ENCODE measurements at regions not wholly inside any gene's neighbourhood (a gene's known extent, or its start where the extent isn't known, plus 50 kb on each side); places are given as distances from the start of the nearest gene placed in this dataset.

- no peak overlapping the region for H3K4me3 Mint-ChIP-seq
- TF ChIP-seq CTCF (IDR thresholded peaks at IDR 0.05) = no peak
Measured at GRCh38 chr10:108422286-108422685, 1257.8 kb upstream of the SORCS1 start.

DNA sequence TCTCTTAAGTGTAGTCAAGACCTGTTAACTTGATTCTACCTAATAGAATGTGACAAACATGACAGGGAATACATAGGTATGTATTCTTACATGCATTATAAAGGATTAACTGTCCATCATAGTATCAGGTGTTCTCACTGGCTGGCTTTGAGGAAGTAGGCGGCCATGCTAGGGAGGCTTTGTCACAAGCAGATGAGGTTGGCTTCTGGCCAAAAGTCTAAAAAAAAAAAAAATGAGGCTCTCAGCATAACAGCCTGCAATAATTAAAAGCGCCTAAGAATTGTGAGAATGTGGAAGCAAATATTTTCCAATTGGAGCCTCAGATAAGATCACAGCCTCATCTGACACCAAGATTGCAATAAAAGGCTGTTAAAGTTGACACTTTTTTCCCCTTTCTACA, 1256.8 kb upstream of the SORCS1 start:
- ChIA-PET POLR2A (no interaction called here), CTCF (no interaction called here)
- intact Hi-C loops (cut with micrococcal nuclease) = no loop called here
- peaks cover 3% of the 10 kb centered on the region for H3K9me3 Mint-ChIP-seq
- H3K4me3 Mint-ChIP-seq = no peak overlapping the region
- H3K36me3 Mint-ChIP-seq (ENCODE audit: low read depth) = no peaks in the 10 kb centered on the region
- DNase-seq = no peak
- no peak for ATAC-seq (ENCODE audit: low read depth)
- TF ChIP-seq CTCF (IDR thresholded peaks at IDR 0.05) = no peak
- H3K27me3 Mint-ChIP-seq = no peaks in the 10 kb centered on the region
- no peaks in the 10 kb centered on the region for H3K4me1 Mint-ChIP-seq
- H3K27ac Mint-ChIP-seq = no peak overlapping the region

More at GRCh38 chr10:108422286-108422685, 1257.8 kb upstream of the SORCS1 start:
- peaks cover 3% of the 10 kb centered on the region for H3K9me3 Mint-ChIP-seq
- no peaks in the 10 kb centered on the region for H3K4me1 Mint-ChIP-seq
- intact Hi-C loops (cut with micrococcal nuclease) = no loop called here
- no peak overlapping the region for H3K27ac Mint-ChIP-seq
- no peaks in the 10 kb centered on the region for H3K36me3 Mint-ChIP-seq (ENCODE audit: low read depth)
- ChIA-PET CTCF (no interaction called here), POLR2A (no interaction called here)
- no peak for DNase-seq
- ATAC-seq (ENCODE audit: low read depth) = no peak
- H3K27me3 Mint-ChIP-seq = no peaks in the 10 kb centered on the region

GRCh38 chr10:108413954-108414353, 1249.4 kb upstream of the SORCS1 start:
- ChIA-PET POLR2A (no interaction called here), CTCF (no interaction called here)
- H3K27ac Mint-ChIP-seq = no peak overlapping the region
- no peak for ATAC-seq (ENCODE audit: low read depth)
- intact Hi-C loops (cut with micrococcal nuclease) = no loop called here
- H3K27me3 Mint-ChIP-seq = no peaks in the 10 kb centered on the region
- DNase-seq = no peak
- no peaks in the 10 kb centered on the region for H3K36me3 Mint-ChIP-seq (ENCODE audit: low read depth)
- no peak overlapping the region for H3K4me3 Mint-ChIP-seq
- no peak for TF ChIP-seq CTCF (IDR thresholded peaks at IDR 0.05)
- H3K4me1 Mint-ChIP-seq = no peaks in the 10 kb centered on the region
- peaks cover under 1% of the 10 kb centered on the region for H3K9me3 Mint-ChIP-seq

GRCh38 chr10:108412323-108412722, 1247.8 kb upstream of the SORCS1 start:
- Mint-ChIP-seq H3K9me3 (peaks cover 2% of the 10 kb centered on the region), H3K4me3 (no peak overlapping the region), H3K27ac (no peak overlapping the region), H3K27me3 (no peaks in the 10 kb centered on the region), H3K4me1 (no peaks in the 10 kb centered on the region), H3K36me3 (ENCODE audit: low read depth) (no peaks in the 10 kb centered on the region)
- ChIA-PET POLR2A (no interaction called here), CTCF (no interaction called here)
- DNase-seq (no peak), ATAC-seq (ENCODE audit: low read depth) (no peak)
- intact Hi-C loops (cut with micrococcal nuclease) = no loop called here
- TF ChIP-seq CTCF (IDR thresholded peaks at IDR 0.05) = no peak

DNA sequence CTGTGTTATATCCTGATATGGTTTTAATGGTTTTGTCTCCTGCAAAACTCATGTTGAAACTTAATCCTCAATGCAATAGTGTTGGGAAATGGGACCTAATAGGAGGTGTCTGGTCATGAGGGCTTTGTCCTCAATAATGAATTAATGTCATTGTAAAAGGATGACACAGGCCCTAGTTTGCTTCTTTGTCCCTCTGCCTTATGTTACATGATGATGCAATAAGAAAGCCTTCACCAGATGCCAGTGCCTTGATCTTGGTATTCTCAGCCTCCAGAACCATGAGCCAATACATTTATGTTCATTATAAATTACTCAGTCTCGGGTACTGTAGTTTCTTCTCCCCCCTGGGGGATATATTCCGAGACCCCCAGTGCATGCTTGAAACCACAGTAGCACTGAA, 1247.4 kb upstream of the SORCS1 start:
- ChIA-PET CTCF (no interaction called here), POLR2A (no interaction called here)
- Mint-ChIP-seq H3K9me3 (peaks cover 2% of the 10 kb centered on the region), H3K4me1 (no peaks in the 10 kb centered on the region), H3K27me3 (no peaks in the 10 kb centered on the region), H3K4me3 (no peak overlapping the region), H3K27ac (no peak overlapping the region), H3K36me3 (ENCODE audit: low read depth) (no peaks in the 10 kb centered on the region)
- no peak for TF ChIP-seq CTCF (IDR thresholded peaks at IDR 0.05)
- DNase-seq (no peak), ATAC-seq (ENCODE audit: low read depth) (no peak)
- intact Hi-C loops (cut with micrococcal nuclease) = no loop called here
